ENCODE measurements at regions not wholly inside any gene's neighbourhood (a gene's known extent, or its start where the extent isn't known, plus 50 kb on each side); places are given as distances from the start of the nearest gene placed in this dataset.

DNA sequence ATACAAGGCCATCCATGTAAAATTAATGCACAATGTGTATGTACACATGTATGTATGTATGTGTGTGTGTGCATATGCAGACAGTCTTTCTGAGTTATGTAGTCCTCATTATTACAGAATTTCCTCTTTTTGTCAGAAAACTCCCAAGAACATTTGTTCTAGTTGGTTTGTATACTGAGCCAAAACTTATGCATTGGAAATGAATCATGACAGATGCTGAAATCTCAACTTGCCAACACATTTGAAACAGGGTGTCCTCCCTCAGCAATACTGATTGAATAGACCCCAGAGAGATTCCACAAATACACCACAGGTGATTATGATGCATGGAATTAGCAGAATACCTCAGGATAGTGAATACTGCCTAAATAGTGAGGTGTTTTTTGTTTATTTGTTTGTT, 472.9 kb upstream of the PCDH15 start:
- no peak for DNase-seq
- Histone ChIP-seq H3K4me3 (no peak overlapping the region), H3K9me3 (ENCODE audit: control insufficient read depth in 4 of 4, insufficient read depth in 3 of 4, low read length in 3 of 4) (no peaks in the 10 kb centered on the region), H3K36me3 (ENCODE audit: control insufficient read depth in 4 of 4, insufficient read depth in 4 of 4, low read length in 4 of 4) (no peaks in the 10 kb centered on the region), H3K4me1 (ENCODE audit: control insufficient read depth in 5 of 5, insufficient read depth in 5 of 5, low read length in 5 of 5) (no peaks in the 10 kb centered on the region), H3K27ac (ENCODE audit: low read depth in 1 of 2, low read length in 1 of 2) (no peak overlapping the region), H3K27me3 (ENCODE audit: control insufficient read depth in 3 of 3, insufficient read depth in 3 of 3, low read length in 2 of 3) (no peaks in the 10 kb centered on the region), H3K9ac (ENCODE audit: insufficient read depth in 1 of 2, low read length in 2 of 2) (no peak overlapping the region)
- no peak for ATAC-seq (ENCODE audit: insufficient read depth, low FRiP score)
- TF ChIP-seq, protein P1, sequence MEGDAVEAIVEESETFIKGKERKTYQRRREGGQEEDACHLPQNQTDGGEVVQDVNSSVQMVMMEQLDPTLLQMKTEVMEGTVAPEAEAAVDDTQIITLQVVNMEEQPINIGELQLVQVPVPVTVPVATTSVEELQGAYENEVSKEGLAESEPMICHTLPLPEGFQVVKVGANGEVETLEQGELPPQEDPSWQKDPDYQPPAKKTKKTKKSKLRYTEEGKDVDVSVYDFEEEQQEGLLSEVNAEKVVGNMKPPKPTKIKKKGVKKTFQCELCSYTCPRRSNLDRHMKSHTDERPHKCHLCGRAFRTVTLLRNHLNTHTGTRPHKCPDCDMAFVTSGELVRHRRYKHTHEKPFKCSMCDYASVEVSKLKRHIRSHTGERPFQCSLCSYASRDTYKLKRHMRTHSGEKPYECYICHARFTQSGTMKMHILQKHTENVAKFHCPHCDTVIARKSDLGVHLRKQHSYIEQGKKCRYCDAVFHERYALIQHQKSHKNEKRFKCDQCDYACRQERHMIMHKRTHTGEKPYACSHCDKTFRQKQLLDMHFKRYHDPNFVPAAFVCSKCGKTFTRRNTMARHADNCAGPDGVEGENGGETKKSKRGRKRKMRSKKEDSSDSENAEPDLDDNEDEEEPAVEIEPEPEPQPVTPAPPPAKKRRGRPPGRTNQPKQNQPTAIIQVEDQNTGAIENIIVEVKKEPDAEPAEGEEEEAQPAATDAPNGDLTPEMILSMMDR (IDR thresholded peaks at IDR 0.05; ENCODE audit: control extremely low read depth, extremely low read depth), result no peak

DNA sequence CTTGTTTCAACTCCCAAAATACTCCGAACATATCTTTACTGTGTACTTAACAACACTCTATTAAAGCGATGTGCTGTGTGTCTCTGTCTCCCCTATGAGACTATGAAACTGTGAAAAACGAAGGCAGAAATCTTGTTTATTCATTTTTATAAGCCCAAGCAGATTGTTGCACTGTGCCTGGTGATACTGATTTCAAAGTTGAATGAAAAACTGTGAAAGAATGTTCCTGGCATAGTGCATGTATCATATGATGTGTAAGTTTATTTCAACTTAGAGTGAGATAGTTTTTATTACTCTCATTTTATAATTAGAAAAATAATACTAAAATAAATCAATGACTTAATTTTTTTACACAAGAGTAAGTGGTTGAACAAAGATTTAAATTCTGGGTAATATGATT, 471.9 kb upstream of the PCDH15 start:
- Histone ChIP-seq H3K9me3 (ENCODE audit: control insufficient read depth in 4 of 4, insufficient read depth in 3 of 4, low read length in 3 of 4) (no peaks in the 10 kb centered on the region), H3K27ac (ENCODE audit: low read depth in 1 of 2, low read length in 1 of 2) (no peak overlapping the region), H3K4me1 (ENCODE audit: control insufficient read depth in 5 of 5, insufficient read depth in 5 of 5, low read length in 5 of 5) (no peaks in the 10 kb centered on the region), H3K27me3 (ENCODE audit: control insufficient read depth in 3 of 3, insufficient read depth in 3 of 3, low read length in 2 of 3) (no peaks in the 10 kb centered on the region), H3K9ac (ENCODE audit: insufficient read depth in 1 of 2, low read length in 2 of 2) (no peak overlapping the region), H3K4me3 (no peak overlapping the region), H3K36me3 (ENCODE audit: control insufficient read depth in 4 of 4, insufficient read depth in 4 of 4, low read length in 4 of 4) (no peaks in the 10 kb centered on the region)
- DNase-seq, result no peak
- ATAC-seq (ENCODE audit: insufficient read depth, low FRiP score), result no peak
- TF ChIP-seq, protein P1 (IDR thresholded peaks at IDR 0.05; ENCODE audit: control extremely low read depth, extremely low read depth), result no peak
- WGBS, 2 donors, result 73 to 78% methylated on average over 3 of the region's 3 CpGs

DNA sequence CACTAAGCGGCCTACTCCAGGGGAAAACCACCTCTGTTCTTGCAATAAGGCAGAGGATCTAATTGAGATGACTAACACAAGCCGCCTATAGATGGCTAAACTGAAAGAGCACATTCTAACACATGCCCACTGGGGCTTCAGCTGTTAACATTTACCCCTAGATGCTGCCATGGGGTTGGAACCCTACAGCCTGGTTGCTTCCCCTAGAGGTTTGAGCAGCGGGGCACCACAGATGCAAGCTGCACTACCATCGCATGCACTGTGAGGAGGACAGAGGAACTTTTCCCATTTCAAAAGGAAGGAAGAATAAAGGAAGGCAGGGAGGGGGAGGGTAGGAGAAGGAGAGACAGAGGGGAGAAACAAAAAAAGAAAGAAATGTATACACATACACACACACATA, 465.8 kb upstream of the PCDH15 start:
- Histone ChIP-seq H3K4me1 (ENCODE audit: control insufficient read depth in 5 of 5, insufficient read depth in 5 of 5, low read length in 5 of 5) (no peaks in the 10 kb centered on the region), H3K27me3 (ENCODE audit: control insufficient read depth in 3 of 3, insufficient read depth in 3 of 3, low read length in 2 of 3) (no peaks in the 10 kb centered on the region), H3K27ac (ENCODE audit: low read depth in 1 of 2, low read length in 1 of 2) (no peak overlapping the region), H3K36me3 (ENCODE audit: control insufficient read depth in 4 of 4, insufficient read depth in 4 of 4, low read length in 4 of 4) (no peaks in the 10 kb centered on the region), H3K9me3 (ENCODE audit: control insufficient read depth in 4 of 4, insufficient read depth in 3 of 4, low read length in 3 of 4) (no peaks in the 10 kb centered on the region), H3K4me3 (no peak overlapping the region), H3K9ac (ENCODE audit: insufficient read depth in 1 of 2, low read length in 2 of 2) (no peak overlapping the region)
- DNase-seq (no peak), ATAC-seq (ENCODE audit: insufficient read depth, low FRiP score) (no peak)
- WGBS, 2 donors, result 91 to 92% methylated on average over 4 of the region's 4 CpGs
- TF ChIP-seq, protein P1 (IDR thresholded peaks at IDR 0.05; ENCODE audit: control extremely low read depth, extremely low read depth), result no peak

DNA sequence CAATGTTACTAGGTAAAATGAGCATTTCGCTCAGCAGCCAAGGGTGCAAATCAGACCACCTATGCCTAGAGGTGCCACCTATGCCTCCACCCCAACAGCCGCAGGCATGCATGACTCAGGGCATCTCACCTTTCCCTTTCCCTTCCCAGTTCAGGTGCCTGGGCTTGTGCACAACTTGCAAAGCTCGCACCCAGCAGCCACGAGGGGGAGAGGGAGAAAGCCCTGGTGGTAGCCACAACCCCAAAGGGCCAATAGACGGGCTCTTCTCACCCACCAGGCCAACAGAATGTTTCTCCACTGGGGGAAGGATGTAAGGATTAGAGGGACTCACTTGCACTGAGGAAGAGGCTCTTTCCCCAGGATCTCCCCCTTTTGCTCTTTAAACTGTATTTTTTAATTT, 462.3 kb upstream of the PCDH15 start:
- Histone ChIP-seq H3K27ac (ENCODE audit: low read depth in 1 of 2, low read length in 1 of 2) (no peak overlapping the region), H3K36me3 (ENCODE audit: control insufficient read depth in 4 of 4, insufficient read depth in 4 of 4, low read length in 4 of 4) (no peaks in the 10 kb centered on the region), H3K9me3 (ENCODE audit: control insufficient read depth in 4 of 4, insufficient read depth in 3 of 4, low read length in 3 of 4) (no peaks in the 10 kb centered on the region), H3K27me3 (ENCODE audit: control insufficient read depth in 3 of 3, insufficient read depth in 3 of 3, low read length in 2 of 3) (no peaks in the 10 kb centered on the region), H3K4me1 (ENCODE audit: control insufficient read depth in 5 of 5, insufficient read depth in 5 of 5, low read length in 5 of 5) (no peaks in the 10 kb centered on the region), H3K9ac (ENCODE audit: insufficient read depth in 1 of 2, low read length in 2 of 2) (no peak overlapping the region), H3K4me3 (no peak overlapping the region)
- TF ChIP-seq, protein P1 (IDR thresholded peaks at IDR 0.05; ENCODE audit: control extremely low read depth, extremely low read depth), result no peak
- 85 to 92% methylated on average over 5 of the region's 5 CpGs for WGBS, 2 donors
- DNase-seq (no peak), ATAC-seq (ENCODE audit: insufficient read depth, low FRiP score) (no peak)

Data from lung (tissue), 11 donors.